HepG2 (cell line): ENCODE measurements at regions not wholly inside any gene's neighbourhood (a gene's known extent, or its start where the extent isn't known, plus 50 kb on each side); places are given as distances from the start of the nearest gene placed in this dataset.

ENCODE experiments used
- ATAC-seq: fragments of 200-7000 bp; cut with Tn5 transposase; 3 replicates; pipeline ENCODE4 v1.9.1; 2020; ENCODE audit warnings: mild to moderate bottlenecking, moderate library complexity
- BruUV-seq: library from RNA; stranded (reverse); fragments of 400-500 nt; replicated peaks from 2 replicates; lab custom pipeline; 2021; lab: Mats Ljungman, UMichigan
- CTCF ChIA-PET: fragments of 300-600 bp; formaldehyde crosslinking; extraction: SDS; loops from one replicate; lab custom pipeline; 2021; ENCODE audit warnings: low total read pairs, inconsistent platforms, low intra/inter-chr PET ratio; lab: Yijun Ruan, JAX
- POLR2A ChIA-PET: fragments of 350-600 bp; sonication (Branson Sonifier 250); formaldehyde crosslinking; loops from one replicate; lab custom pipeline; 2020; ENCODE audit warnings: antibody characterized with exemption, inconsistent platforms; lab: Yijun Ruan, JAX
- DNase-seq: peaks from one replicate; pipeline ENCODE4 v3.0.0-alpha.2; 2015; ENCODE audit warnings: low spot score
- FAIRE-seq: peaks from 3 replicates; lab custom pipeline; 2011; peaks lifted over from hg19 to GRCh38; lab: Jason Lieb, UNC
- H2AFZ ChIP-seq: one replicate; pipeline ENCODE4 v1.6.1; 2011; ENCODE audit warnings: low read length, inconsistent platforms
- H3K27ac ChIP-seq: fragments of 300-600 bp; 3 replicates; pipeline ENCODE4 v1.8.0; 2011; ENCODE audit warnings: mixed run types, mild to moderate bottlenecking, mixed read lengths, low read length, inconsistent platforms; ENCODE audit not compliant: insufficient read depth; ENCODE audit errors: extremely low read length
- H3K27me3 ChIP-seq, 2 experiments: fragments of 200-600 bp in 1 of 2; 2 replicates in 1 of 2; 3 replicates in 1 of 2; pipeline versions ENCODE4 v1.6.0 to v1.8.0; 2011; ENCODE audit warnings: low read length in 2 of 2, mild to moderate bottlenecking in 2 of 2, moderate library complexity in 2 of 2, inconsistent platforms in 1 of 2; ENCODE audit not compliant: insufficient read depth in 2 of 2, control insufficient read depth in 1 of 2
- H3K36me3 ChIP-seq, 2 experiments: fragments of 200-600 bp in 1 of 2; replicated peaks in 1 of 2; 2 replicates in 1 of 2; 3 replicates in 1 of 2; pipeline versions ENCODE4 v1.5.1 to v1.8.0; 2011; ENCODE audit warnings: low read length in 2 of 2, inconsistent platforms in 1 of 2; ENCODE audit not compliant: insufficient read depth in 2 of 2, control insufficient read depth in 1 of 2
- H3K4me1 ChIP-seq: 2 replicates; pipeline ENCODE4 v1.5.1; 2012; ENCODE audit warnings: low read length, inconsistent platforms; ENCODE audit not compliant: insufficient read depth
- H3K4me2 ChIP-seq: 2 replicates; pipeline ENCODE4 v1.6.0; 2011; ENCODE audit warnings: low read depth, low read length, inconsistent platforms
- H3K4me3 ChIP-seq, 3 experiments: fragments of 200-600 bp in 1 of 3; sonication (generic), shearing (Covaris generic) in 1 of 3; replicated peaks in 1 of 3; 2 replicates each; pipeline ENCODE4 v1.5.1; 2011 to 2016; ENCODE audit warnings: low read length in 3 of 3, inconsistent platforms in 2 of 3, low read depth in 2 of 3, mild to moderate bottlenecking in 2 of 3, control low read depth in 1 of 3, mixed read lengths in 1 of 3; ENCODE audit not compliant: insufficient read depth in 1 of 3
- H3K79me2 ChIP-seq: one replicate; pipeline ENCODE4 v1.6.1; 2011; ENCODE audit warnings: low read length, inconsistent platforms; ENCODE audit not compliant: insufficient read depth
- H3K9ac ChIP-seq: 2 replicates; pipeline ENCODE4 v1.6.0; 2011; ENCODE audit warnings: mild to moderate bottlenecking, low read depth, low read length, inconsistent platforms; ENCODE audit not compliant: insufficient read depth
- H3K9me3 ChIP-seq: 2 replicates; pipeline ENCODE4 v1.5.1; 2012; ENCODE audit warnings: mild to moderate bottlenecking, low read length
- H4K20me1 ChIP-seq: 2 replicates; pipeline ENCODE4 v1.6.0; 2011; ENCODE audit warnings: inconsistent platforms, mild to moderate bottlenecking, low read length, moderate library complexity; ENCODE audit not compliant: insufficient read depth
- CREB1 ChIP-seq, 2 experiments: fragments of 450-650 bp in 1 of 2; IDR thresholded peaks; 2 replicates each; pipeline ENCODE4 v1.6.1; 2016 to 2017; ENCODE audit warnings: control low read depth in 1 of 2, mild to moderate bottlenecking in 1 of 2, missing compliant biosample characterization in 1 of 2, missing genetic modification characterization in 1 of 2
- CTCF ChIP-seq: sonication (generic); formaldehyde crosslinking; IDR thresholded peaks from 2 replicates; pipeline ENCODE4 v1.5.0; 2020; ENCODE audit warnings: mild to moderate bottlenecking, missing genetic modification reagents, moderate library complexity
- NR2F1 ChIP-seq, 2 experiments: fragments of 450-650 bp in 1 of 2; formaldehyde crosslinking in 1 of 2; IDR thresholded peaks; 2 replicates each; pipeline versions ENCODE4 v1.5.0 to v1.6.1; 2016 to 2020; ENCODE audit warnings: mild to moderate bottlenecking in 1 of 2, missing compliant biosample characterization in 1 of 2, missing genetic modification reagents in 1 of 2, moderate library complexity in 1 of 2
- RBM39 ChIP-seq: fragments of 200-400 bp; formaldehyde crosslinking; IDR thresholded peaks from one replicate; pipeline ENCODE4 v1.6.1; 2018; ENCODE audit warnings: antibody characterized with exemption, mild to moderate bottlenecking, low read depth, low read length; ENCODE audit not compliant: poor library complexity, severe bottlenecking
- REXO4 ChIP-seq: sonication (generic); formaldehyde crosslinking; IDR thresholded peaks from 2 replicates; pipeline ENCODE4 v1.8.0; 2022; ENCODE audit warnings: missing genetic modification reagents, mild to moderate bottlenecking, borderline replicate concordance
- SMC3 ChIP-seq: IDR thresholded peaks from 2 replicates; pipeline ENCODE4 v1.6.1; 2011; ENCODE audit warnings: low read length, improper control_type of control experiment
- STAG1 ChIP-seq: sonication (generic); formaldehyde crosslinking; IDR thresholded peaks from 2 replicates; pipeline ENCODE4 v1.4.0; 2020; ENCODE audit warnings: missing genetic modification reagents
- YY1 ChIP-seq: IDR thresholded peaks from 2 replicates; pipeline ENCODE4 v1.6.1; 2011; ENCODE audit warnings: low read length, low read depth, moderate library complexity, mild to moderate bottlenecking; ENCODE audit not compliant: insufficient read depth, insufficient replicate concordance
- ZNF577 ChIP-seq: sonication (generic); formaldehyde crosslinking; IDR thresholded peaks from 2 replicates; pipeline ENCODE4 v1.4.0; 2020; ENCODE audit warnings: mild to moderate bottlenecking, low read depth, missing genetic modification reagents, borderline replicate concordance
- WGBS: methylation state at CpG from one replicate; pipeline ENCODE4 v1.1.6; 2017; ENCODE audit warnings: low lambda C conversion rate; 5-methylcytosine and 5-hydroxymethylcytosine counted together
- in situ Hi-C: cut with HindIII; loops from 2 replicates; pipeline ENCODE4 v1.10.0; 2017; ENCODE audit warnings: low pct_unique_long_range_greater_than_20kb; ENCODE audit not compliant: extremely low pct_ligation_motif_present
- intact Hi-C: fragments of 100-400 bp; cut with micrococcal nuclease; formaldehyde crosslinking; loops from one replicate; pipeline ENCODE4 v1.10.0; 2022; ENCODE audit not compliant: unreplicated experiment

- H3K9me3 ChIP-seq = no peaks in the 10 kb centered on the region
- no peaks in the 10 kb centered on the region for H3K79me2 ChIP-seq
- no TSS peak for BruUV-seq
- ATAC-seq = no peak
- H3K27ac ChIP-seq = no peak overlapping the region
- intact Hi-C loops = loop anchor here (1.0 kb wide), 3 partner anchors 133 to 542 kb away; no protein-coding TSS in a partner anchor
- in situ Hi-C loops = loop anchor here (5.0 to 25.0 kb wide), 3 partner anchors 135 to 540 kb away; no protein-coding TSS in a partner anchor
- H3K9ac ChIP-seq = no peak overlapping the region
- H3K4me1 ChIP-seq = no peaks in the 10 kb centered on the region
- 41% methylated on average over 12 of the region's 12 CpGs for WGBS
- DNase-seq = no peak
- no peak for TF ChIP-seq ZNF577 (CRISPR knock-in tag)
- peak; percentile 50; the same call in 1 of the 2 replicates for TF ChIP-seq CREB1 (IDR thresholded peaks at IDR 0.05)
- TF ChIP-seq CREB1 (CRISPR knock-in tag; IDR thresholded peaks at IDR 0.05) = no peak
- POLR2A ChIA-PET = no interaction called here
- no peak overlapping the region for H2AFZ ChIP-seq
- no peaks in the 10 kb centered on the region for H4K20me1 ChIP-seq
- FAIRE-seq = no peak
- H3K4me3 ChIP-seq = no peak overlapping the region
- CTCF ChIA-PET = interaction anchor here (1.6 to 1.7 kb wide), 2 partner anchors 542 to 1043 kb away, joined by 4 to 9 read pairs; no protein-coding TSS in a partner anchor
- H3K27me3 ChIP-seq = peaks cover 0 to 10% of the 10 kb centered on the region in 2 experiments; a peak in 1 of 5 replicates
- H3K4me2 ChIP-seq = no peak overlapping the region
- no peaks in the 10 kb centered on the region for H3K36me3 ChIP-seq
These were observed 98.7 kb upstream of the RGS1 start for GRCh38 chr1:192476802-192477298.

- Histone ChIP-seq H3K9me3 (no peaks in the 10 kb centered on the region), H3K4me1 (no peaks in the 10 kb centered on the region), H3K4me3 (no peak overlapping the region), H3K27ac (no peak overlapping the region), H3K27me3 (peaks cover 0 to 10% of the 10 kb centered on the region in 2 experiments; a peak in 1 of 5 replicates), H2AFZ (no peak overlapping the region), H3K79me2 (no peaks in the 10 kb centered on the region), H4K20me1 (no peaks in the 10 kb centered on the region), H3K4me2 (no peak overlapping the region), H3K9ac (no peak overlapping the region)
- ChIA-PET CTCF (interaction anchor here (0.7 to 1.8 kb wide), 4 partner anchors 132 to 1042 kb away, joined by 3 to 9 read pairs (median 6); partner anchors contain the start of gene RGS2), POLR2A (no interaction called here)
- no TSS peak for BruUV-seq
- 2% methylated on average over 2 of the region's 2 CpGs for WGBS
- peak; percentile 54 for TF ChIP-seq SMC3
- no peak for TF ChIP-seq YY1
- TF ChIP-seq RBM39 = no peak
- TF ChIP-seq STAG1 = peak; percentile 75
- TF ChIP-seq CTCF = peak; percentile 56
- no peak for TF ChIP-seq NR2F1 (CRISPR knock-in tag; IDR thresholded peaks at IDR 0.05)
- no peak for TF ChIP-seq REXO4 (CRISPR knock-in tag)
- TF ChIP-seq, all 625 proteins: peak for 3
- DNase-seq (peak; percentile 16), ATAC-seq (no peak; the same call in 2 of the 3 replicates), FAIRE-seq (no peak)
- intact Hi-C loops = loop anchor here (1.0 kb wide), 3 partner anchors 133 to 542 kb away; no protein-coding TSS in a partner anchor
- no peaks in the 10 kb centered on the region for H3K36me3 ChIP-seq
- in situ Hi-C loops = loop anchor here (5.0 to 25.0 kb wide), 3 partner anchors 135 to 540 kb away; no protein-coding TSS in a partner anchor
These were observed 97.9 kb upstream of the RGS1 start for GRCh38 chr1:192477630-192478029.
